Ureter (tissue), 1 donor: ENCODE measurements at regions not wholly inside any gene's neighbourhood (a gene's known extent, or its start where the extent isn't known, plus 50 kb on each side); places are given as distances from the start of the nearest gene placed in this dataset.

Experiments
- DNase-seq: peaks from one replicate; pipeline ENCODE4 v3.0.0-alpha.2; 2020; ENCODE audit warnings: low spot score
- donor health status: DM: yes; HTN: yes; CAD: no.

GRCh38 chr1:168782559-168783116 lies 53.6 kb upstream of the DPT start:
- no peak for DNase-seq

- no peak for DNase-seq
Measured at GRCh38 chr1:168783458-168784210, 54.6 kb upstream of the DPT start.

- no peak for DNase-seq
Measured at GRCh38 chr1:168786476-168787330, 57.7 kb upstream of the DPT start.

- DNase-seq, result no peak
Measured at GRCh38 chr1:168788258-168788657, 59.3 kb upstream of the DPT start.

GRCh38 chr1:168789501-168789900 lies 60.5 kb upstream of the DPT start:
- DNase-seq, result no peak

- no peak for DNase-seq
Measured at GRCh38 chr1:168792142-168792541, 63.1 kb upstream of the DPT start.

- DNase-seq, result no peak
Measured at GRCh38 chr1:168792592-168793125, 63.7 kb upstream of the DPT start.

GRCh38 chr1:168794057-168794456 lies 65.1 kb upstream of the DPT start:
- no peak for DNase-seq

- no peak for DNase-seq
Measured at GRCh38 chr1:168795681-168796080, 66.7 kb upstream of the DPT start.

- DNase-seq, result no peak
Measured at GRCh38 chr1:168799927-168800605, 71.1 kb upstream of the DPT start.

GRCh38 chr1:168801032-168801745 lies 72.2 kb upstream of the DPT start:
- DNase-seq, result no peak

- no peak for DNase-seq
Measured at GRCh38 chr1:168803806-168804510, 75.0 kb upstream of the DPT start.

- no peak for DNase-seq
Measured at GRCh38 chr1:168806952-168807351, 77.9 kb upstream of the DPT start.

- no peak for DNase-seq
Measured at GRCh38 chr1:168811176-168811575, 82.2 kb upstream of the DPT start.

- no peak for DNase-seq
Measured at GRCh38 chr1:168819668-168820067, 90.7 kb upstream of the DPT start.

GRCh38 chr1:168821434-168821833 lies 92.4 kb upstream of the DPT start:
- no peak for DNase-seq

- DNase-seq, result no peak
Measured at GRCh38 chr1:168822911-168823310, 93.9 kb upstream of the DPT start.

- DNase-seq, result no peak
Measured at GRCh38 chr1:168823988-168824387, 95.0 kb upstream of the DPT start.

- no peak for DNase-seq
Measured at GRCh38 chr1:168824418-168825065, 95.5 kb upstream of the DPT start.

- no peak for DNase-seq
Measured at GRCh38 chr1:168825129-168825528, 96.1 kb upstream of the DPT start.
